Activated T-helper 1 cell treated with anti-CD3 and anti-CD28 coated beads, Interleukin-2, amount 50 U/mL, for 16 hours (primary cell): ENCODE measurements at regions not wholly inside any gene's neighbourhood (a gene's known extent, or its start where the extent isn't known, plus 50 kb on each side); places are given as distances from the start of the nearest gene placed in this dataset.

Source experiments
- DNase-seq, 2 donors: peaks; one replicate each; pipeline ENCODE4 v3.0.0-alpha.2; 2020; ENCODE audit warnings: low read depth in 1 of 2, low spot score in 1 of 2

DNA sequence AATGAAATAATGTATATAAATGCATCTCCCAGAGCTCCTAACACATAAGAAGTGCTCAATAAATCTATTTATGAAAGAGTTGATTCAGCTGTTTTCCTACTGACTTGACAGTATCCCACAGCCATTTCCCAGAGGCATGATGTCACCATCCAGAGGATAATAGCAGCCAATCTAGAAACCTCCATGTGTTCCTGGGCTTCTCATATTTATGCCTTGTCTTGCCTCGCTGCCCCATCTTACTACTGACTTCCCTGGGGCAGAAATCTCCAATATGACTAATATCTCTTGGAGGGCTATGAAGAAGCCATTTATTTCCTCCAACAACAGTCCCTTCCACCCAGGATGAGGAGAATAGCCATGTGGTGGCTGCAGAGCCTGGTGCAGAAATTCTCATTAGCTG, 115.4 kb upstream of the NAV2 start:
- DNase-seq = no peak

DNA sequence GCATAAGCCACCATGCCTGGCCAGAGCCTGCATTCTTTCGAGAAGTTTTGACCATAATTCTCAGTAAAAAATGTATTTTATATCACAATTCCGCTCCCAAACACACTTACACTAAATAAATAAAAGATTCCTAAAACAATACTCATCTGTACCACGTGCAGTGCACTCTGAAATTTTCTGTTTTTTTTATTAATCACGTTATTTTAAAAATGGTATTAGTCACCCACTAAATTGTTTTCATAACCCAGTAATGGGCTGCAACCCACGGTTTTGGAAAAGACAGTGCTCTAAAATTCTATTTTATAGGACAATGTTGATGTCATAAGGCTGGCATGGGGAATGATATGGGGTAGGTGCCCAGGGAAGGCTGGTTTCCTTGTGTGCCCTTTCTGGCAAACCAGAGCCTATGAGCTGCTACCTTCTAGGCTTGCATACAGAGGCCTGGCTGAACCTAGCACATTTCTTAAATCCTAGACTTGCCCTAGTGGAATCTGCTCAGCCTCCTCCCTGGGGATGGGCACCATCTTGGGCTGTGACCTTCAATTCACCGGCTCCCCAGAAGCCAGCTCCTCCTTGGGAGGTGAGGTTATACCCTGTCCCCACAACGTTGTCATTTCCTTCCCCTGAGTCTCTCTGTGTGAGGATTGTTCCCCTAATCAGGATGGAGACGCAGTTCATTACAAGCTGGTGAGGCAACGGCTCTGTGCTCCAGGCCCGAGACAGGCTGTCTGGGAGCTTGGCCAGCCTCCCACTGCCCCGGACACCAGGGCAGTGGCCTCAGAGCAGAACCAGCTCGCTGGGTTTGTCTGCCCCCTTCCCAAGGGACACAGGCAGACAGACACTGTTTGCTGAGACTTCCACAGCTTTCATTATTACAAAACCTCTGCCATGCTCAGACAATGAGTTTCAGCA, 116.5 kb upstream of the NAV2 start:
- no peak for DNase-seq

DNA sequence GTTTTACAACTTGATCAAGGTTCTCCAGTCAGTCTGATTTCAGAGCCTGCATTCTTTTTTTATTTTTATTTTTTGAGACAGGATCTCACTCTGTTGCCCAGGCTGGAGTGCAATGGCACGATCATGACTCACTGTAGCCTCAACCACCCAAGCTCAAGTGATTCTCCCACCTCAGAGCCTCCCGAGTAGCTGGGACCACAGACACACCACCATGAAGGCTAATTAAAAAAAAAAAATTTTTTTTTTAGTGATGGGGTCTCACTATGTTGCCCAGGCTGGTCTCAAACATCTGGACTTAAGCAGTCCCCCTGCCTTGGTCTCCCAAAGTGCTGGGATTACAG, 117.2 kb upstream of the NAV2 start:
- no peak for DNase-seq

DNA sequence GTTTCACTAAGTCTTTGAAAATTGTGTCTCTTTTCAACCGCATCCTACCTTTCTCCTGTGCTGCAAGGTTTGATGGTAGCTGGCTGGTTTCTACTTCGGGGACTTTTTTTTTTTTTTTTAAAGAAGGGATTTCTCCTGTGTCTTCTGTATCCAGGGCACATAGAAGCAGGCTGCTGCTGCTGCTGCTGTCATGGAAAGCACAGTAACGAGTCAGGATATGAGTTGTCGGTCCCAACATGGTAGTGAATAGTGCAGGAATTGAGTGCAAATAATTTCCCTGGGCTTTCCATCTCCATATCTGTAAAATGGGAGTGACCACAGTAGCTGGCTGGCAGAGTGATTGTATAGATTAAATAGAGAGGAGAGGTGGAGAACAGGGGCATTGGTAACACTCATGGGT, 118.3 kb upstream of the NAV2 start:
- no peak for DNase-seq

DNA sequence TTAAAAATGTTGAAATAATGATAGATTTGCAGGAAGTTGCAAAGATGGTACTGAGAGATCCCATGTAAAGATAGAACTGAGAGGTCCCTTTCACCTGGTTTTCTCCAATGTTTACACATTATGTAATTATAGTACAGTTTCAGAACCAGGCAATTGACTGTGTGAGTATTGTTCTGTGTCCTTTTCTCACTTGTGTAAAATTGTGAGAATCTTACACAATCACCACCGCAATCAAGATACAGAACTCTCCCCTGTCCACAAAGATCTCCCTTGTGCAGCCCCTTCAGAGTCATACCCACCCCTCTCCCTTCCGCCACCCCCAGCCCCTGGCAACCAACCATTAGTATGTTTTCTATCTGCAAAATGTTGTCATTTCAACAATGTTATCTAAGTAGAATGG, 119.8 kb upstream of the NAV2 start:
- DNase-seq = no peak

DNA sequence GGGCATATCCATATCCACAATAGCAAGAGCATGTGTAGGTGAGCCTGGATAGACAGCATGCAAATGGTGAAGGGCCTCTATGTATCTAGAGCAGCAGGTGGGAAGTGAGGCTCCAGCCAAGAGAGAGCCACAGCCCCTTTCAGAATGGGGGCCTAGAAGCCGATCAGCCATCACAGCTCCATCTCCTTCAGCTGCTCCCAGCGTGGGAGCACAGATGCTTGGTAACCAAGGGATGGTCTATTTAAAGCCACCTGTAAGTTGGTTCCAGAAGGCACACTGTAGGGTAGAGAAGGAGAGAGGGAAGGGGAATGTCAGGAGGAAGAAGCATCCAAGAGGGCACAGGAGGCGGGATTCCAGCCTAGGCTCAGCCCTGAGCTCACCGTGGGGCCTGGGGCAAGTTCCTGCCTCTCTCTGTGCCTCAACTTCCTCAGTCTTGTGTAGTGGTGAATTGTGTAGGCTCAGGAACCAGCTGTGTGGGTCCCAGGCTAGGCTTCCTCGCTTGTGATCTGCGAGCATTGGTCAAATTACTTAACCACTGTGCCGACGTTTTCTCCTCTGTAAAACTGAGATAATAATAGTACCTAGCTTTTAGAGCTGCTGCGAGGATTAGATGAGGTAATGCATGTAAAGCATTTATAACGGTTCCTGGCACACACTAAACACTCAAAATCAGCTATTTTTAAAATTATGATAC, 122.9 kb upstream of the NAV2 start:
- DNase-seq = no peak

DNA sequence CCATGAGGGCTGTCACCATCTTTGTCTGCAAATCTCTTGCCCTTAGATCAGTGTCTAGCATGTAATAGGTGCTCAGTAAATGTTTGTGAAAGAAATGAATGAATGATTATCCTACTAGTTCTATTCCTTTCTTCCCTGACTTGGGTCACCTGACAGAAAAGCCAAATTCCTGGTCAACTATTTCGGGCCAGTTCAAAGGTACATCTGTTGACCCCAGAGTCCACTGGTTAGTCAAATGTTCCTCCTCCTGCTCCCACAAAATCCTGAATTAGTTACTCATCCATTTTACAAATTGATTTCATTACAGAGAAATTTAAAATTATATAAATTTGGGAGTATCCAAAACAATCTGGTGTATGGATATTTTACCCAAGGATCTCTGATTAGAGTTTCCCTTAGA, 124.7 kb upstream of the NAV2 start:
- no peak for DNase-seq

DNA sequence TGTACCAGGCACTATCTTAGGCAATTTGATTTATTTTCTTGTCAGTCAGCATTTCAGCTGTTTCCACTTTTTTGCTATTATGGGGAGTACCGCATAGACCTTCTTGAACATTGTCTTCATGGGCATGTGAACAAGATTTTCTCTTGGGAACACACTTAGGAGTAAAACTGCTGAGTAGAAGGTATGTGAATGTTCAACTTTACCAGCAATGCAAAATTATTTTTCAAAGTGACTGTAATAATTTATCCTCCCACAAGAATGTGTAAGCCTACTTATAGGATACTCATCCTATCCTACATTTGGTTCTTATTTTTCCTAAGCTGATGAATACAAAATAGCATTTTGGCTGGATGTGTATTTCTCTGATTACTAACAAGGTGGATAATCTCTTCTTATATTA, 132.0 kb upstream of the NAV2 start:
- DNase-seq = no peak

DNA sequence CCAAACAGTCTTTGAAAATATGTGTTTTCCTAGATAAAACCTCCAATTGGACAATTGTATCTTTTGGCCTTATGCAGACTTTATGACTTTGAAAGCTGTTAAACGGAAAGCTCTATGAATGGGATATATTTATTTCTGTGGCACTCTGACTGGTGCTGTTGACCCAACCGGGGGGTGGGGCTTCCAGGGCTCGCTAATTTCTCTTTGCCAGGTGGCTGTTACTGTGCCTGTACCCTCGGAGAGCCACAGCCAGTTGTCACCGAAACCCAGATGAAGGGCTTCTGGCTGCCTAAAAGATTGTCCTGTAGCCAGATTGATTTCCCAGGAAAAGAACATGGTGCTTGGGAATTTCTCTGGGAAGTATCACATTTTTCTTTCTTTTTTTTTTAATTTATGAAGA, 132.7 kb upstream of the NAV2 start:
- DNase-seq = no peak

DNA sequence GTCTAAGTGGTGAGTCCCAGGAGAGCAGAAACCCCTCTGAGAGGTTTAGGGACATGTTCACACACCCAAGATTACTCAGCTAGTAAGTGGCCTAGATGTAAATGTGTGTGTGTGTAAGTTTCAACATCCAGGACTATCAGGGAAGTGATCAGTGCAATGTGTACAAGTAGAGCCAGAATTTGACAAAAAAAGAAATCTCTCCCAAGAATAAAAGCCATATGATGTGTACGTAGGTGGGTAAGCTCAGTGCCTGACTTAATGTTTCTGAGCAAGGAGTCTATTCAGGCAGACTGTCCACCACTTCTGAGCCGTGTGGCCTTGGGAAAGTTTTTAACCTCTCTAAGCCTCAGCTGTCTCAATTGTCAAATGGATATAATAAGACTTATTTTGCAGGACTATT, 133.8 kb upstream of the NAV2 start:
- DNase-seq = no peak

DNA sequence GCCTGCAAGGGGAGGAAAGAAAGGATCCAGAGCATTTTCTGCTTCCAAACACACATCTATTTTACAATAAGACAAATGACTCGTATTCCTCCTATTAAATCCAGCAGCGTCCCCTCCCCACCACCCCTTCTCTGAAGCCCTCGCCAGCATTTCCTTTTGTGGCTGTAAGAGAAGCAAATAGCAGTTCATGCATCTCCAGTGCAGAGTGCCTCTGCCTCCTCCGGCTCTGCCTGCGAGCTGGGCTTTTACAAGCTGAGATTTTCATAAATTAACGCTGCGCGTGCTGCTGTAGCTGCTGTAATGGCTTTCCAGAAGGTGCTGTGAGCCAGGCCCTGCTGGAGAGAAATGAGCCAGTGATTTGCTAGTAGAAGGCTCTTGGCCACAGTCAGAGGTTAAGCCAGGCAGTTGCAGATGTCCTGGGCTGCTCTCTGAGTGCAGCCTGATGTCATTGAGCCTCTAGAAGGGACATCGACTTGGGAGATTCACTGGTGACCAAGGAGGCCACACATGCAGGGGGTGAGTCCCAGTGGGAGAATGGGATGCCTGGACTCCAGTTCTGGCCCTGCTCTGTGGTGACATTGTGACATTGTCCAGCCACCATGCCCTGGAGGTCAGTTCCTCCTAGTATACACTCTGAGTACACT, 134.5 kb upstream of the NAV2 start:
- DNase-seq = no peak

DNA sequence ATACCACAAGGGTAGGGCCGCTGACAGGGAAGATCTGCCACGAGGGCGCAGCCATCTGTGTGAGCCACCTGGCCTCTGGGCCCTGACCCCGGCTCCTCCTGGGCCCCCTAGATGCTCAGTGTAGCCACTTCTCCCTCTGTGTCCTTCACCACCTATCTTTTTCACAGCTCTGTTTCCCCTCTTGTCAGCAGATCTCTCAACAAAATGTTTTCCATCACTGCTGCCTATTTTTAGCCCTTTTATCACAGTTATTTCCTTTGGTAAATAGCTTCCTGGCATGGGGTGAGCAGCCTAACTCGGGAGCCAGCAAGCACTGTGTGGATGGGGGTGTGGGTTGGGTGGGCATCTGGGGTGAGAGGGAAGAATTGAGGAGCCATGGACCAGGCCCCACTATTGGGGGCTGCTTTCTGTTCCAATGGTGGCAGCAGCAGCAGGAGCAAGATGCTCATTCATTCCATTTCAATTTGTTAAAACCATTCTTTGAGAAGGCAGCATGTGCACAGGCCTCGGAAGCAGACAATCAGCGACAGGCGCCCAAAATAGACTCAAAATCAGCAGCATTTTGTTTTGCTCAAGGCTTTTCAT, 135.2 kb upstream of the NAV2 start:
- DNase-seq = no peak

DNA sequence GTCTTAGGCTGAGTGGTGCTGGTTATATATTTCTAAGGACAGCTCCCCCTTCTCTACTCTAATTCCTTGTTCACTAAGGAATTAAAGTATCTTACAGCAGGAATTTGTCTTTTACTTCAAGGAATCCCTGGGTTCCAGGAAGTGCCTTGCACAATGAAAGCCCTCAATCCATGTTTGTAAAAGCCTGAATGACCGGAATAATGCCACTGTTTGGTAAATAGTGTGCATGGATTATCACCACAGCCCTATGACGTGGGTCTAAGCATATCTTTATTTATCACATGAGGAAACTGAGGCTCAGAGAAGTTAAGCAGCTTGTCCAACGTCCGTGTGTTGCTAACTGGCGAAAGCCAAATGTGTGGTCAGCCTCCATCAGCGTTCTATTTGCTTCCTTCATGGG, 135.7 kb upstream of the NAV2 start:
- no peak for DNase-seq

DNA sequence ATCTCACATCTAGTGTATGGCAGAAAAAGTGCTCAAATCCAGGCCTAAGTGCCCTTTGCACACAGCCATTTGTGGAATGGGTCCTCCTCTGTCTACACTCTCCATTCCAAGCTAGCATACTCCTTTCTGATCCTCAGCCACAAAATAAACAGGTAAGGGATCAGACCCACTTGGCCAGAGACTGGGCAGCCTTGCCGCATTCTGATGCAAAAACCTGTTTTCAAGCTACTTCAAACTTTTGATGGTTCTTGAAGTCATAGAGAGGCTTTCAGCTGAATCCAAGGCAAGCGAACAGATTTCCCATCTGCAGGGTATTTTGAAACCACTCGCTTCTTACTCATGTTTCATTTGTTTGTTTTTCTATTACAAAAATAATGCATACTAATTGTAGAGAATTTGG, 136.6 kb upstream of the NAV2 start:
- DNase-seq = no peak

DNA sequence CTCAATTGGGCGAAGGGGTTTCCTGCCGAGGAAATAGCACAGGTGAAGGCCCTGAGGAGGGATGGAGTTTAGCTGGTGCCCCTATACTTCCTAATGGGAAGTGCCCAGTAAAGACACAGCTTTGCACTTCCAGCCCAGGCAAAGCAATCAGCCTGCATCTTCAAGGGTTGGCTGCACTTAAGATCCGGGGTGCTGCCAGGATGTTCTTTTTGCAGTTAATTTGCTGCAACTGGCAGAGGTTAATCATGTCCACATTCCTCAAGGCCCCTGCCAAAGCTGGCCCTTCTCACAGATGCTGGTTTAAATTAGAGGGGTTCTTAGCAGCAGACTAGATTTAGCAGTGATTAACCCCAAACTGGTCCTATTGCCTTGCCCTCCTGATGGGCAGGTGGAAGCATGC, 137.7 kb upstream of the NAV2 start:
- no peak for DNase-seq

DNA sequence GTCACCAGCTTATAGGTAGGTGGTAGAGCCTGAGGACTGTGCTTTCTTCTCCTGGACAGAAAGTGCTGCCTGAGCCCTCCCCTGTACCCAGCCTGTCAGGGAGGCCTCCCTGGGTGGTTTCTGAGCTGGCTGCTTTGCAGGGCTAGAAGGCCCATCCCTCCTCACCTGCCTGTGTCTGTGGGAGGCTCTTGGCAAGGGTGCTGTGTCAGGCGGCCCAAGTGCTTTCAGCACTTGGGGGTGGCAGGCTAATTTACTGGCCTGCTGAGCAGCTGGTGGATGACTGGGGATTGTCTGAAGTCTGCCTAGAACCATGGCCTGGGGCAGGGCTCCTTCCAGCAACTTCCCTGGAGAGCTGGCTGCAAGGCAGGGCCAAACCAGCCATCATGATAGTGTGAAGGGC, 139.0 kb upstream of the NAV2 start:
- DNase-seq = no peak

DNA sequence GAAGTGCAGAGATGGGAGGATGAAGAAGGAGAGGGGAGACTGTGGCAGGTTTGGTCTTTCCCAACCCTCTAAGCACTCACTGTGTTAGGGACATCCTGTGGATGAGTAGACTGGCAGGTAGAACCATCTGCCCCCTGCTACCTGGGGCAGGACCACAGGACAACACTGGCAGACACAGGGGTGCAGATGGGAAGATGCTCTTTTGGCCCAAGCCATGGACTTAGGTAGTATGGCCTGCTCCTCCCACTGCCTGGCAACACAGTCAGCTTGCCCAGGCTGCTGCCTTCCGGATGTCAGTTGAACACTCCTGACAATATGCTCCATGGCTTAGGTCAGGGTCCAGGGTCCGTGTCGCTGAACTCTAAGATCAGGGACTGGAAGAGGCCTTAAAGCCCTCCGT, 140.7 kb upstream of the NAV2 start:
- DNase-seq = no peak

DNA sequence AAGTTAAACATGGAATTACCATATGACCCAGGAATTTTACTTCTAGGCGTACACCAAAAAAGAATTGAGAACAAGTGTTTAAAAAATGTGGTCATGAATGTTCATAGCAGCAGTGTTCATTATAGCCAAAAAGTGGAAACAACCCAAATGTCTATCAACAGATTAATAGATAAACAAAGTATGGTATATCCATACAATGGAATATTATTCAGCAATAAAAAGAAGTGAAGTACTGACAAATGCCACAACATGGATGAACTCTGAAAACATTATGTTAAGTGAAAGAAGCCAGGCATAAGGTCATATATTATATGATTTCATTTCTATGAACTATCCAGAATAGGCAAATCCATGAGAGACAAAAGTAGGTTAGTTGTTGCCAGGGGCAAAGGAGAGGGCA, 141.7 kb upstream of the NAV2 start:
- DNase-seq = no peak

DNA sequence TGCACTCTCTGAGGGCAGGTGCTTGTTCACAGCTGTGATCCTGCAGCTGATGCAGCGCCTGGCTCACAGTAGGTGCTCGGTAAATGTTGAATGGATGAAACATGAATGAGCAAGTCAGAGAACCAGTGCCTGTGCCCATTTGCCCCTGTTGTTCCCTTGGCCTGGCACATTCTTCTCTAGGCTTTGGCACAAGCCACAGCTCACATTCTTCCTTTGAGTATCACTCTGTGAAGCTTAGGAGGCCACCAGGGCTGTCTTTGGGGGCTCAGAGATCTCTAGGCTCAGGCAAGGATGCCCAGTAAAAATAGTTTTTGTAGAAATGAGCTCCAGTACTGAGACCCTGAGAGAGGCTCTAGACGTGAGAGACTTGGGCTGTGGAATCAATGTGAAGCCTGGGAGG, 144.6 kb upstream of the NAV2 start:
- no peak for DNase-seq

DNA sequence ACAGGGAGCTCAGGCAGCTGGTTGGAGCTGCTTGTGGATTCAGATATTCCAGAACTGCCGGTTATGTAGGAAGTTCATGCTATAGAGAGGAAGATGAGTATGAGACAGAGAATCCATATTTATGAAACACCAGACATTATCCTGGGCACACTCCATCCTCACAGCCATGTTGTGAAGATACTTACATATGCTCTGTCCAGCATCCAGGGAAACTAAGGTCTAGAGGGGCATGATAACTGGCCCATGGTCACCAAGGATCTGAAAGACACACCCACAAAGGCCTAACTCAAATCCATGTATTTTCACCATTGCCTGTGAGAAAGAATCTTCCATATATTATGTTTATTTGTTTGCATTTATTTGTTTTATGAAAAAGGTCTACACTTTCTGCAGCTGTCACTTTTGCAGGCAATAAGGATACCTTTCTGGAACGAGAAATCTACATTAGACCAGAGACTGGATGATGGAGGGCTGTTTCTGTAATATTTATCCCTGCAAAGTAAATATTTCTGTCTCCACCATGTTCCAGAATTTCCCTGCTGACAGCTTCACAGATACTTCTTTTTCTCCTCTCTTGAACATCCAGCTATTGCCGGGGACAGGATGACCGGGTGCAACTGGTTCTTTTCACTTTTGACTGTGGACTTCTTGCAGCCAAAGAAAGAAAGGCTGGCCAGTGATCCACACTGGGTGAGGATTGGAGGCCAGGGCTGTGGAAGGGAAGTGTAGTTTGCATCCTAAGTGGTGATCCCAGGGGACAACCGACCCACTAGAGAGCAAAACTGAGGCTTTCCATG, 145.9 kb upstream of the NAV2 start:
- DNase-seq = no peak

DNA sequence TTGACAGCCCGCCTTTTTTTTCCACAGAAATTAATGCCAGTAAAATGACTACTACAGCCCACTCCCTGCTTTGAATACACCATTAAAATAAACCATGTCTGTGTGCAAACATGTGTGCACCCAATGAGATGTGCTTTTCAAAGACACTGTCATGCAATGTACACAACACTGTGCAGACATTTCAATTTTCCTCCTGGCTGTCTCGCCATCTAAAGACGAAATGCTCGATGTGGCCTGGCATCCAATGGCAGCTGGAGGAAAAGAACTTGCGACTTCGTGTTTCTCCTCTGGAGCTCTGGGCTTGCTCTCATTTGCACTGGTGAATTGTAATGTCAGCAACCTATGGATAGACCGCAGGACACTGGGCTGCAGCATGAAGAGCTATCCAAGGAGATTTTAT, 147.0 kb upstream of the NAV2 start:
- DNase-seq = no peak
